HG03060 (cell line): ENCODE measurements at regions not wholly inside any gene's neighbourhood (a gene's known extent, or its start where the extent isn't known, plus 50 kb on each side); places are given as distances from the start of the nearest gene placed in this dataset.
"Not testable (repeated sequence)": the region's sequence is repeated elsewhere in the genome, so short reads cannot be mapped to it uniquely, and the experiment has no call there.

Experiments used
- ATAC-seq: cut with Tn5 transposase; IDR thresholded peaks from one replicate; pipeline ENCODE4 v1.9.1; 2021; ENCODE audit warnings: low read depth, moderate number of reproducible peaks; ENCODE audit not compliant: unreplicated experiment

DNA sequence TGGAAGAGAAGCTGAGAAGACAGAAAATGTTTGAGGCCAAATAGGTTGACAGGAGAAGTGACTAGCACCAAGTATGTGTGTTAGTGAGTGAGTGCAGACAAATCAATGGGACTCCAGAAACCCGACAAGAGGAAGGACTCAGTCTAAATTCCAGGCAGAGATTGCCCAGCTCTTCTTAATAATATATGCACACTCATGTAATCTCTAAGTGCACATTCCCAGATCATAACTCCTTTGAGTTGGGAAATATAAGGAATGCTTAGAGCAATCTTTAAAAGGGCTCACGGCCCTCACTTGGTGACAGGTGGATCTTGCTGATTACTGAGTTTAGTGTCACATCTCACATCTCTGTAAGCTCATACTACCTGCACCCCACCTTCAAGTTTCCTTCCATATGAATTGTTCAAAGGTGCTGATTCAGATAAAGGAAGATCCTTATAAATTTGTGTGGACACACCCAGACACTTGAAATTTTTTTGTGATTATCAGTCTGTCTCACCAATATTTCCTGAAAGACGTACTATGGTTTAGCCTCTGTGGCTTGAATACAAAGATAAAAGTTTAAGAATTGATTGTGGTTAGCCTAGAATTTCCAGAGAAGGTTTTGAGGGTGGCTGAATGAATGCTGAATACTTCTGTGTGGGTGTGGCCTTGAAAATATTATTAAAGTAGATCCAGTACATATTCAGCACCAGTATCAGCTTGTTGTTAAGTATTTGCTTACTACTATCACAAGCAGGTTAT, 205.1 kb upstream of the UGT8 start:
- ATAC-seq = no peak

DNA sequence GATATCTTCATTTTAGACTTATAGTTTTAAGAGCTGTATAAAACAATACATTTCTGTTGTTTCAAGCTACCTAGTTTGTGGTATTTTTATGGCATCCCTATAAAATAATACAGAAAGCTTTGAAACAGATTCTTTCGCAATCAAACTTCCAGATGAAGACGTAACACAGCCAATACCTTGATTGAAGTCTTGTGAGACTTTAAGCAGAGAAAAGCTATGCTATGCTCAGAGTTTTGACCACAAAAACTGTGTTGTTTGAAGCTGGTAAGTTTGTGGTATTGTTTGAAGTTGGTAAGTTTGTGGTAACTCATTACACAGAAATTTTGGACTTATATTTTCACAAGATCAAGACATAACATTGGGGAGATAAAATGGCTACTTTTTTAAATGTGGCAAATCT, 201.8 kb upstream of the UGT8 start:
- ATAC-seq = no peak

DNA sequence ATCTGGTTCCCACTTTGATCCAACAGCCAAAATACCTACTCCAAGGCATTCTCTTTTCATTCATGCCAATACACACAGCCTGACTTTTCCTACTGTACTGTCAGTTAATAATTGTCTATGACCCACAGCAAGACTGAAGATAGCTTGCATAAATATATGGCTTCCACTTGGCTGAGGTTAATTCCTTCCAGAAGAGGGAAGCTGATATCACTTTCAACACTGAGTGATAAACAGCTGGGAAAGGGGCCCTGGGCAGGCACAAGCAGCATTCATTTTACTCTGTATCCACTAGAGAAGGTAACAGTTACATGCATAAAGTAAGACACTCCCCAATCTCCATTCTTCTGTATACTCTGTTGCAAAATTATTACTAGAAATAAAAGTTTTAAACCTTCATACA, 200.2 kb upstream of the UGT8 start:
- no peak for ATAC-seq

DNA sequence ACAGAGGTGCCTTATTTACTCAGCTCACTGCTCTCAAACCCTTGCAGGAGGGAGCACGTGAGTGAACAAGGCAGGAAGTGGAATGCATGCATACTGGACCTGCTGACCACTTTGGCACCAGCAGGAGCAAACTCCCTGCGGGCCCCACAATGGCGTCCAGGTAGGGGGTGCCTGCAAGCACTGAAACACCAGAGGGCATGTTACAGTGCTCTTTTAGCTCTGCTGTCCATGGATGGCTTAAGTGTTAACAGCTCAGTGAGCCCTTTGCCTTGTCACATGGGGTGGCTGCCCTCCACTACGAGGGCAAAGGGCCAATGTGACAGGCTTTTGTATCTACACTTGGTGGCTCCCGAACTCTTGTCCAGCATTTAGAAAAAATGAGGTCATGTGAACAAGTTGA, 199.5 kb upstream of the UGT8 start:
- ATAC-seq = no peak

DNA sequence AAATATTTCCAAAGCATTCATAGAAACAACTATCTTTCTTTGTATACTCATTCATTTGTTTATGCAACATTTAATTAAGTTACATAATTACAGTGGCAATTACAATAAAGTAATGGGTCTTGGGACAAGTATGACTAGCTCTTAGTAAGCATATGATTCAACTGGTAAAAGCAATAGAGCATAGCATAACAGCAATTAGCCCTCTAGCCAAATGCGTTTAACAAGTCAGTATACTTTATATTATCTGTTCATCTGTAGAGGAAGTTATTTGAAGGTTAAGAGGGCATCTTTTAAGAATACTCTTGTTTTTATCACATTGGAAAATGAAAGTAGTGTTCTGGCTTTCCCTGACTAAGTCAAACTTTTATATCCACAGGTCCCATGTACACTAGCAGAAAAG, 198.1 kb upstream of the UGT8 start:
- ATAC-seq = no peak

DNA sequence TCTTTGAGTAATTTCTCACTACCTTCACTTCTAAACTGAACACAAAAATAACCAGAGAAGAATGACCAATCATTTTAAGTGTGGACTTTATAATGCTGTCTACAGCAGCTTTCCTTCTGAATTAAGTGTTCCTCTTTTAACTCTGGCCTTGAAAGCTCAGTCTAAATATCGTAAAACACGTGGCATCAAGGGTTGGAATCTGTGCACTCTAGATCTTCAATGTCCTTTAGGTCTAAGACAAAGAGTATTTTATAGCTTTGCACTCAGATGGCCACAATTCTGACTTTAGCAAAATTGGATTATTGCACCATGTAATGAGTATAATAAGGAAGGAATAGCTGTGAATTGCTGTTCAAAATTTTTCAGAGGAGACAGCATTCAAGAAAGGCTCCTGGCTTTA, 197.1 kb upstream of the UGT8 start:
- ATAC-seq = no peak

DNA sequence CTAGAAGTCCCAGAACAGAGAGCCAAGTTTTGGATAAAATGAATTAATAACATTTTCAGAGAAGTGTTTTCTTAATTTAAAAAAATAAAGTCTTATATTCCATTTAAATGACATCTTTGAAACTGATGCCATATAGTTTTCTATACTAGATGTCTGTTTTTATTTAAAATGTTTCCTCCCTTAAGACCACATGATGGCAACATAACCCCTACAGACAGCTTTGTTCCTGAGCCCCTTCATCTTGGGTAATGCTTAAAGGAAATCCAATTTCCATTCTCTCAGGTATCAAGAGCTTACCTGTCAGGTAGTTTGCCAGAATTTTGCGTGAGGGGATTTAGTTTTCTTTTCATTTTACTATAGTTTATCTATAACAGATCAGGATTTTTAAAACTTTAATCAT, 181.4 kb upstream of the UGT8 start:
- no peak for ATAC-seq

DNA sequence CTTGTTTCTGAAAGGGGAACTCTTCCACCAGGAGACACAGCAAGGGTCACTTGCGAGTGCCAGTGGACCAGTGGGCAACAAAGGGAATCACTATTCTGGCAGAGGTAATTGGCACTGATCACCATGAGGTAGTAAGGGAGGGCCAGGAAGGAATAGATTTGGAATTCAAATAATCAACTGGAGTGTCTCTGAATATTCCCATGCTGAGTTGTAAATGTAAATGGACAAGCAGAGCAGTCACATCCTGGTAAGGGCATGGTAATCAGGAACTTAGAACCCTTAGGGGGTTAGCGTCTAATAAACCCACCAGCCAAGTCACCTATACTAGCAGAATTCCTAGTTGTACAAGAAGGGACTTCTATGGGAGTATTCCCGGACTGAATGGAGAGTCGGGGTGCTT, 178.5 kb upstream of the UGT8 start:
- ATAC-seq = no peak

DNA sequence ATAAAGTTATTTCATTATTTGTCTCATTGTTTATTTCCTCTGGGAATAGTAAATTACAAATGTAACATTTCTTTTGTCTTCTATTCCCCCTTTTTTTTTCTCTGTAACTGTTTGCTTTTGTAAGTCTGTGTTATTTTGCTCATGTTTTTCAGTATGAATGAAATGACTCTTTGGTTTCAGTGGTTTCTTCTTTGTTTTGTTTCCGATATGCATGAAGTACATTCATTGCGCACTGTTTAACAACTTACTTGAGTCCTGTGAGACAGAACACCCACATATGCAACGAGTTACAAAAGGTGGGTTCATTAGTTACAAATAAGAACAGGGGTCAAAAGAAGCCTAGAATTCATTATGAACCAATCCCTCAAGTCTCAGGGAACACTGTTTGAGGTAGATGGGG, 175.0 kb upstream of the UGT8 start:
- peak; percentile 97 for ATAC-seq

DNA sequence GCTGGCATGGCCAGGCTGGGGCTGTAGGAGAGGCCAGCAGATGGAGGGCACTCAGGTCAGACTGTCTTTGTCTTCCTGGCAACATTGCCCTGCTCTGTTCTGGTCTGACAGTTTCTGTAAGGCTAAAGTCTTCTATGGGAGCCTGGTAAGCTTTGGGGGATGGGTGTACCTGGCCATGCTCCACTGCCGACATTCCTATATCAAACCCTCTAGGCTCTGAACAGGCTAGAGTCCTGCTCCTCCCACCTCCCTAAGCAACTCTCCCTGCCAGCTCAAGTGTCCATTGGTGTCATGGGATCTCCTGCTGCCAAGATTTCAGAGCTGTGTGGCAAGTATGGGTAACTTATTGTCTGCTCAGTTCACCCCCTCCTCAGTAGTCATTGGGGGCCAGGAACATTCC, 163.5 kb upstream of the UGT8 start:
- ATAC-seq = no peak

DNA sequence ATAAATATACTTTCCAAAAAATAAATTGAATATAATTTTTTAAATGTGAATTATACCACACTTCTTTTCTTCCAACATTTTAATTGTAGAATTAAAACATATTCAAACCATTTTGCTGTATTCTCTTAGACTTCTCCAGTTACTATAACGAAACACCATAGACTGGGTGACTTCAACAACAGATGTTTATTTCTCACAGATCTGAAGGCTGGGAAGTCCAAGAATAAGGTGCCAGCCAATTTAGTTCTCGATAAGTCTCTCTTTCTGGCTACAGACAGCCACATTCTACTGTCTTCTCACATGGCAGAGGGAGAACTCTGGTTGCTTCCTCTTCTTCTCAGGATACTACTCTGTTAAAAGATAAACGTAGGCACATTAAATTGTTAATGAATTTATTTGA, 155.8 kb upstream of the UGT8 start:
- ATAC-seq = no peak

DNA sequence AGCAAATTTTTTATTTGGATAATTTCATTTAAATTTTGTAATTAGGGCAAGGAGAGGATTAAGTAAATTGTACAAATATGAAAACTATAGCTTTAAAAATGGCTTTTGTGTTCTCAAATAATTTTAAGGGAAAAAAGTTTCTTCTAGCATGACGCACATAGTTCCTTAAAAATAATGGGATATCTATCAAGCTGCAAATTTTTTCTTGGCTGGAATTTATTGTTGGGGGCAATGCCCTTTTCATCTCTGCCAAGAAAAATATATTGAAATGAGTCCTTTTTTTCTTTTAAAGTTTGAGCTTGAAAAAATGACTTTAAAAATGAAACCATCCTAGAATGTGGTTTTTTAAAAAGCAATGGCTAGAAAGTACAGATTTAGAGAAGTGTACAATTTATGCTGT, 154.4 kb upstream of the UGT8 start:
- no peak for ATAC-seq

DNA sequence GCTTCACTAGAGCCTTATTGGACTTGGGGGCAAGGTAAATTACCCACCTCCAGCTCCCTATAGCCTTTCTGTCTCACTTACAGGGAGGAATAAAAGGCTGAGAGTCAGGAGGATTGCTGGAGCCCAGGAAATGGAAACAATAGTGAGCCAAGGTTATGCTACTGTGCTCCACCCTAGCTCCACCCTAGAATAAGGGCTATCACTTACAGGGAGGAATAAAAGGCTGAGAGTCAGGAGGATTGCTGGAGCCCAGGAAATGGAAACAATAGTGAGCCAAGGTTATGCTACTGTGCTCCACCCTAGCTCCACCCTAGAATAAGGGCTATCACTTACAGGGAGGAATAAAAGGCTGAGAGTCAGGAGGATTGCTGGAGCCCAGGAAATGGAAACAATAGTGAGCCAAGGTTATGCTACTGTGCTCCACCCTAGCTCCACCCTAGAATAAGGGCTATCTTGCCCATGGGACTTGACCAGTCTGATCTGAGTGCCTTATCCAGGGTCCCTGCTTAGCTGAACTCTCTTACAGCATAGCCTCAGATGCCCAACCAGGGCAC, 150.6 kb upstream of the UGT8 start:
- ATAC-seq = not testable (repeated sequence)

DNA sequence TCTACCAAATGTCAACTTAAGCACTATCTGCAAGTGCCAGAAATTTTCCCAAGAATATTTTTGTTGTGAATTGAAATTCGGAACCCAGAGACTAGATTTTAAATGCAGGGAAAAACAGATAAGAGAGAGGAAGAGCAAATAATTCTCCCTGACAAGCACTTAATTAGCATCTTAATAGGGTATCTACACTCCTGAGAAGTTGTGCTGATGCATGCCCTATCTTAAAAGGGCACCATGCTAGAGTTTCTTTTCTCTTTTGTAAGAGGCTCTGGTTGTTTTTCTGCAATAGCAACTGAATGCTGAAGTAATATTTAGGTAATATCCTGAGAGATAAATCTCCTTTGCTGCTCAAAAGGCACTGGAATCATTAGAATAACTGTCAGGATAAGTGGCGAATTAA, 139.9 kb upstream of the UGT8 start:
- no peak for ATAC-seq

DNA sequence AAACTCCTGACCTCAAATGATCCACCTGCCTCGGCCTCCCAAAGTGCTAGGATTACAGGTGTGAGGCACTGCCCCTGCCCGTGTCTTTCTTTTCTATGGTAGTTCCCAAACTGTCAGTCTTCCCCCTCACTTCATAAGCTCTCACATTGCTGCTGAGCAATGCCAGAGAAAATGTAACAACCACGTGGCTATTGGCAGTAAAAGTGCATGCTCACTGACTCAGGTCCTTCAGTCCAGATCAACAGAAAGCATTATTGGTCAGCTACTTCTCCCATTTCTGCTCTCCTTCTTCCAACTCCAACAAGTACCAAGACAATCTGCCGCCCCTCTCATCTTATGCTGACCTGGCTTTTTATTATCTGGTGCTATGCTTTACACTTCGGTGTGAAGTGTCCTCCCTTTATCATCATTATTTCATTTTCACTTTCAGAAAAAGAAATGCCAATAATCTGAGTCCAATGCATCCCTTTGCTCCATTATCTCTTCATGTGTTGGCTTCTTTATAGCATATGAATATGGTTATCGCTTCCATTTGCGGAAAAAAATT, 133.8 kb upstream of the UGT8 start:
- ATAC-seq = no peak

DNA sequence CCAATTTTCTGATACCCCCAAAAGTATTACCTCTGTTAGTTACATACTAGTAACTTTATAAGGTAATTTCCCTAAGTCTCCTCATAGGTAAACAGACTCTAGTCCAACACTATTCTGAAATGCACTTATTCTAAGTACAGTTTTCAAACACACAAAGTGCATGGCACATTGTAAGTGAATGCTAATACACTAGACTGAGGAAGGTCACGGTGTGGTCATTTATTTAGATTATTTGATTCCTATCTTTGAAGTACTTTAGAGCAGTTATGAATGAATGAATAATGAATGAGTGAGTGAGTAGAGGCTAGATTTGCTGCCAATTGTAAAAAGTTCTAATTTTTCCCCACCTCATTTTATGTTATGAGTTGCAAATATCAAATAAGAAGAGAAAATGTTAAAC, 132.8 kb upstream of the UGT8 start:
- ATAC-seq = no peak

DNA sequence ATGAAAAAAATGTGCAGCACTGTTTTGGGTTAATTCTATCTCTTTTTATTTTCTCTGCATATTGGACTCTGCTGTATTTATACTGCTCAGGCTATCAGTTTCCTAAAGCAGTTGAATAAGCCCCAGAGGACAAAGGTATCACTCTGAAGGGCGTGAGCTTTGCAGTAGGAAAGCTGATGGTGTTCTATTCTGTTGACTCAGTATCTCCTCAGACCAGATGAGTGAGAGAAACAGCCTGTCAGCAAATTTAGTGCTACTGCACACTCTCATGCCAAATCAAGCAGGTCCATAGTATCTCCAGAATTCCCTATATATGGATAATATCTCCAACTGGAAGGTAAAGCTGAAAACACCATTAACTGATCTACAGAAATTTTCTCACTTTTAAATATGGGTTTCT, 132.3 kb upstream of the UGT8 start:
- no peak for ATAC-seq

DNA sequence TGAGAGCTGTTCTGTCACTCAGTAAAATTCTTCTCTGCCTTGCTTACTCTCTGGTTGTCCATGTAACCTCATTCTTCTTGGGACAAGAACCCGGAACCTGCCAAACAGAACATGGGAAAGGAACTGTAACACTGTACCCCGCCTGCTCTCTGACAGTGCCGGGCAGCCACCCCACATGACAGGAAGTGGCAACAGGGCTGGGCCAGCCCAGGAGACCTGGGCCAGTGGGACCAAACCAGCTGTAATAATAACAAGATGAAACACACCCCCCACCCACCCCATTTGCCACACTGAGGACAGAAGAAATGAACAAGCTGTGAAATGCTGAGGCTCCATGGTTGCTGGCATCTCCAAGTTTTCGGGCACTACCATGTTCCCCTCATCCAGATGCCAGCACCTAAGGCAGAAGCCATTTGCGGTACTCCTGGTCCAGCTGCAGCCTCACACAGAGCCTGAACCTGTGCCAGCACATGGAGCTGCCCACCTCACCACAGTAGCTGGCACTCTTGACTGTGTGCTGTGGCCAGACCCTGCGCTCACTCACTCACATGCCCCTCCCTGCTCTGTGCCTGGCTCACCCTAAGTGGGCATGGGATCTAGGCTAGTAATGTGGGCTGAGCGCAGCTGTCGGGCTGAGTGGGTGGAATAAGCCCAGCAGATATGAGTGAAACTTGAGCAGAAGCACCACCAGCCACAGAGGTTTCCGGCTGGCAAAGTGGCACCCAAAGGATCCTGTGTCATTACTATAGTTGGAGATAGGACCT, 126.2 kb upstream of the UGT8 start:
- ATAC-seq = no peak

DNA sequence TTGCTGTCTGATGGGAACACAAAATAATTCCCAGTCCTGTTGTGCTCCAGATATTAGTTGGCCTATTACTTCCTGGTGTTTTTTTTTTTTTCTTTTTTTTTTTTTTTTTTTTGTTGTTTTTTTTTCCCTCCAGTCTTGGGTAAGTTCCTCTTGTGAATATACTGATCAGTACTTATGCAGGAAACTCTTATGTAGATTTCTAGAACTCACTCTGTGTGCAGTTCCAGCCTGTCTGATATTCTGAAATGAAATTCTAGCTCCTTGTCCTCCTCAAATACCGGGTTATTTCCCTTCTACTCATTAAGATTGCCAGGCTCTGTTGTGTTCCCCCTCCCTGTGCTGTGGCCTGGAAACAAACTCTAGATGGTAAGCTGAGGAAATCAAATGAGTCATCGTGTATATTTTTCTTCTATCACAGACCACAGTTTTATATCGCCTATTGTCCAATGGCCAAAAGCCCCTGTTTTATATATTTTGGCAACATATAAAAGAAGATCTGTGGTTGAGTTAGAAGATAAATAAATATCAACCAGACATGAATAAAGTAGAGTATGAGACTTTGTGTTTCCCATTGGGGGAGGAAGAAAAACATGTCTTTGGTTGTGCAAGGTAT, 124.3 kb upstream of the UGT8 start:
- ATAC-seq = no peak

DNA sequence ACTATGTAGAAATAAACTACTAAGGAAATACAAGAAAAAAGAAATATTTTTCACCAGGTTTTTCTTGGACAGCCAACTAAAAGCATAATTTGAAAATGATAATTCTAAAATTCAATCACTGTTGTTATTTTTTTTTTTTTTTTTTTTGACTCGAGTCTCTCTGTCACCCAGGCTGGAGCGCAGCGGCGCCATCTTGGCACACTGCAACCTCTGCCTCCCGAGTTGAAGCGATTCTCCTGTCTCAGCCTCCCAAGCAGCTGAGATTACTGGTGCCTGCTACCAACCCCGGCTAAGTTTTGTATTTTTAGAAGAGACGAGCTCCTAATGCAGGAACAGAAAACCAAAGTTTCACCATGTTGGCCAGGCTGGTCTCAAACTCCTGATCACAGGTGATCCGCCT, 122.3 kb upstream of the UGT8 start:
- ATAC-seq = no peak

DNA sequence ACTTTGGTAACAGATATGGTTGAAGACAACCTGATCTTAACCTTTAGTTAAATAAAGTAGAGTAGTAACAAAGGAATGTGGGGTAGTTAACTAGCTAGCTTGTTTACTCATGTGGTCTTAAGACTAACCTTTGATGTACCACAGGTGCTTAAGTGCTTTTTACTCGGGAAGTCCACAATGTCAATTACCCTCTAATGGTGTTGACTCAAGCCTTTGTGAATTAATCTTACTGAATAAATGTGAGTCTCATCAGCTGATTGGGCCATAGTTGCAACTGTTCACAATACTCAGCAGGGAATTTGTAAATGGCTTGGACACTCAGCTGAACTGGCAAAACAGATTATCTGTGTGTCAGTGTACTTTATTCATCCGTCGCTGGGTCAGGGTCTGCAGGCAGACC, 119.0 kb upstream of the UGT8 start:
- ATAC-seq = no peak
